Activated naive CD4-positive, alpha-beta T cell treated with anti-CD3 and anti-CD28 coated beads, Interleukin-2, amount 50 U/mL, for 24 hours (primary cell): ENCODE measurements at regions not wholly inside any gene's neighbourhood (a gene's known extent, or its start where the extent isn't known, plus 50 kb on each side); places are given as distances from the start of the nearest gene placed in this dataset.
"Not testable (repeated sequence)": the region's sequence is repeated elsewhere in the genome, so short reads cannot be mapped to it uniquely, and the experiment has no call there.

Experiments
- H3K27ac Mint-ChIP-seq: one replicate; pipeline ENCODE4 v1.8.0; 2021; ENCODE audit warnings: mild to moderate bottlenecking, mixed read lengths
- H3K27me3 Mint-ChIP-seq: one replicate; pipeline ENCODE4 v1.8.0; 2021; ENCODE audit warnings: mixed read lengths
- H3K36me3 Mint-ChIP-seq: one replicate; pipeline ENCODE4 v1.8.0; 2021; ENCODE audit warnings: mixed read lengths
- H3K4me1 Mint-ChIP-seq: one replicate; pipeline ENCODE4 v1.8.0; 2021; ENCODE audit warnings: mixed read lengths
- H3K4me3 Mint-ChIP-seq: one replicate; pipeline ENCODE4 v1.8.0; 2021; ENCODE audit warnings: mild to moderate bottlenecking, mixed read lengths
- H3K9me3 Mint-ChIP-seq: one replicate; pipeline ENCODE4 v1.8.0; 2021; ENCODE audit warnings: mixed read lengths

DNA sequence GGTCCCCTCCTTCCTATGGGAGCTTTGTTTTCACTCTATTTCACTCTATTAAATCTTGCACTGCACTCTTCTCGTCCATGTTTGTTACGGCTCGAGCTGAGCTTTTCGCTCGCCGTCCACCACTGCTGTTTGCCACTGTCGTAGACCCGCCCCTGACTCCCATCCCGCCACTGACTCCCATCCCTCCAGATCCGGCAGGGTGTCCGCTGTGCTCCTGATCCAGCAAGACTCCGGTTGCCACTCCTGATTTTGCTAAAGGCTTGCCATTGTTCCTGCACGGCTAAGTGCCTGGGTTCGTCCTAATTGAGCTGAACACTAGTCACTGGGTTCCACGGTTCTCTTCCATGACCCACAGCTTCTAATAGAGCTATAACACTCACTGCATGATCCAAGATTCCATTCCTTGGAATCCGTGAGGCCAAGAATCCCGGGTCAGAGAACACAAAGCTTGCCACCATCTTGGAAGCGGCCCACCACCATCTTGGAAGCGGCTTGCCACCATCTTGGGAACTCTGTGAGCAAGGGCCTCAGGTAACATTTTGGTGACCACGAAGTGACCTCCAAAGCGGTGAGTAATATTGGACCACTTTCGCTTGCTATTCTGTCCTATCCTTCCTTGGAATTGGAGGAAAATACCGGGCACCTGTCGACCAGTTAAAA, 2025.4 kb downstream of the OLFM4 start:
- H3K36me3 Mint-ChIP-seq, H3K27ac Mint-ChIP-seq, H3K4me1 Mint-ChIP-seq, H3K4me3 Mint-ChIP-seq, H3K27me3 Mint-ChIP-seq: not testable (repeated sequence)
- H3K9me3 Mint-ChIP-seq: peaks cover 14% of the 10 kb centered on the region

DNA sequence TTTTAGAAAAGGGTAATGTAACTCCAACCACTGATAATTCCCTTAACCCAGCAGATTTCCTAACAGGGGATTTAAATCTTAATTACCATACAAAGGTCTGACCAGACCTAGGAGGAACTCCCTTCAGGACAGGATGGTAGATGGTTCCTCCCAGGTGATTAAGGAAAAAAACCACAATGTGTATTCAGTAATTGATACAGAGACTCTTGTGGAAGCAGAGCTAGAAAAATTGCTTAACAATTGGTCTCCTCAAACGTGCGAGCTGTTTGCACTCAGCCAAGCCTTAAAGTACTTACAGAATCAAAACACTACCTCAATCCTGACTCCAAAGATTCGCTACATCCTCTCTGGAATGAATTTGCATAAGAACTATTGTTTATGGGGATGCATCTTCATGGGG, 2027.1 kb downstream of the OLFM4 start:
- H3K36me3 Mint-ChIP-seq, H3K9me3 Mint-ChIP-seq, H3K4me1 Mint-ChIP-seq, H3K4me3 Mint-ChIP-seq, H3K27ac Mint-ChIP-seq, H3K27me3 Mint-ChIP-seq: not testable (repeated sequence)

- Mint-ChIP-seq H3K4me1 (no peaks in the 10 kb centered on the region), H3K27ac (no peak overlapping the region), H3K27me3 (no peaks in the 10 kb centered on the region), H3K4me3 (no peak overlapping the region), H3K9me3 (peaks cover 4% of the 10 kb centered on the region), H3K36me3 (no peaks in the 10 kb centered on the region)
These were observed 2034.0 kb downstream of the OLFM4 start for GRCh38 chr13:55062662-55063061.

DNA sequence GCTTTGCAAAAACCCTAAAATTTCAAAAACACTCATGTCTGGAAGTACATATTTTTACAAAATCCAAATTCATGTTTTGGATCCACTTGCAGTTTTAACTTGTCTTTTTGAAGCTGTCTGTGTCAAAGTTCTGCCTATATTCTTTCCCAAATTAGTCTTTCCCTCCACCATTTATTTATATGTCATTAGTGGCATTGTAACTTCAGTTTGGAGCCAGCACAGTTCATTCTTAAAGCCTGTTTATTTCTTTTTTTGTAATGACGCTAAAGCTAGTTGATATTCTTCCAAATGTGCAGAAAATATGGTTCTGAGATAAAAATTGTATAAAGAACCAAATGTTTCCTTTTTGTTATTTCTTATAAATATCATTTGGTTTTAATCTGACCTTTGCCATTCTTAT, 2039.3 kb downstream of the OLFM4 start:
- Mint-ChIP-seq H3K4me1 (no peaks in the 10 kb centered on the region), H3K9me3 (no peaks in the 10 kb centered on the region), H3K27me3 (no peaks in the 10 kb centered on the region), H3K36me3 (no peaks in the 10 kb centered on the region), H3K27ac (no peak overlapping the region), H3K4me3 (no peak overlapping the region)

DNA sequence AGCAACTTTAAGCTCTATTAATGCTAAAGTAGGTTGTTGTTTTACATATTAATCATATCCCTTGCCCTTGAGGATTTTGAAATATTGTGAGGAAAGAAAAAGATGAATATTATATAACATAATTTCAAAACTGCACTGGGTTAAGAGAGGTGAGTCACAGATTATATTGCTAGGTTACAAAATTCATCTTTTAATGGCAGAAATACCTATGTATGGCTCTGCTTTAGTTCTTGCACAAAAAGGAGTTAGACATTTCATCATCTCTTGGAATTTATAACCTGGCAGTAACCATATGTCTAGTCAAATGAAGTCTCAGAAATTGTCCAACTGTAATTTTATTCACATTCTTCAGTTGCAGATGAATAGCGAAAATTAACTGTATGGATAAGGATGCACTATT, 2041.1 kb downstream of the OLFM4 start:
- Mint-ChIP-seq H3K4me1 (no peaks in the 10 kb centered on the region), H3K9me3 (no peaks in the 10 kb centered on the region), H3K36me3 (no peaks in the 10 kb centered on the region), H3K4me3 (no peak overlapping the region), H3K27me3 (no peaks in the 10 kb centered on the region), H3K27ac (no peak overlapping the region)

DNA sequence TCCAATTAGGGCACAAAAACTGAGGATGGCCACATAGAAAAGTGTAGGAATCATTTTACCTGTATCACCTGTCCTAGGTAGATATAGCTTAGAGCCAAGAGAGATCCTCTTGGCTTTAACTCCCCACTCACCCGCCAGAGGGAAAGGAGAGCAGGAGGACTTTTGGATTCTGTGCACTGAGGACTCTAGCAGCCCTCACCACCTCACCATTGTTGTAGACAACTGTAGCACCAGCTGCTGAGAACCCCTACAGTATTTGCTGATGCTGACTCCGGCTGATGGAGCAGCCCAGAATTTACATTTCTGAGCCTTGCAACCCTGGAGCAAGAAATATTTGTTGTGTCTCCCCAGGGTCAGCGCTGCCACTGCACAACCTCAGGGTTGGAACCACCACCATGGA, 2044.4 kb downstream of the OLFM4 start:
- Mint-ChIP-seq H3K9me3 (no peaks in the 10 kb centered on the region), H3K27me3 (no peaks in the 10 kb centered on the region), H3K27ac (no peak overlapping the region), H3K36me3 (no peaks in the 10 kb centered on the region), H3K4me3 (no peak overlapping the region), H3K4me1 (no peaks in the 10 kb centered on the region)

DNA sequence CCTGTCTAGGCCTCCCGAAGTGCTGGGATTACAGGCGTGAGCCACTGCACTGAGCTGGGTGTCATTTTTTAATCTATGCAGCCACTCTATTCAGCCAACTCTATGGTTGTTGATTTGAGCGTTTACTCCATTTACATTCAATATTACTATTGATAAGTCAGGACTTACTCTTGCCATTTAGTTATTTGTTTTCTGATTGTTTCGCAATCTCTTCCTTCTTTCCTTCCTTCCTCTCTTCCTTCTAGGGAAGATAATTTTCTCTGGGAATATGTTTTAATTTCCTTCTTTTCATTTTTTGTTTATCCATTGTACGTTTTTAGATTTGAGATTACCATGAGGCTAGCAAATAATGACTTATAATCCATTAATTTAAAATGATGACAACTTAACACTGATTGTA, 2056.0 kb downstream of the OLFM4 start:
- Mint-ChIP-seq H3K27ac (no peak overlapping the region), H3K36me3 (no peaks in the 10 kb centered on the region), H3K9me3 (peaks cover 6% of the 10 kb centered on the region), H3K27me3 (no peaks in the 10 kb centered on the region), H3K4me3 (no peak overlapping the region), H3K4me1 (no peaks in the 10 kb centered on the region)

DNA sequence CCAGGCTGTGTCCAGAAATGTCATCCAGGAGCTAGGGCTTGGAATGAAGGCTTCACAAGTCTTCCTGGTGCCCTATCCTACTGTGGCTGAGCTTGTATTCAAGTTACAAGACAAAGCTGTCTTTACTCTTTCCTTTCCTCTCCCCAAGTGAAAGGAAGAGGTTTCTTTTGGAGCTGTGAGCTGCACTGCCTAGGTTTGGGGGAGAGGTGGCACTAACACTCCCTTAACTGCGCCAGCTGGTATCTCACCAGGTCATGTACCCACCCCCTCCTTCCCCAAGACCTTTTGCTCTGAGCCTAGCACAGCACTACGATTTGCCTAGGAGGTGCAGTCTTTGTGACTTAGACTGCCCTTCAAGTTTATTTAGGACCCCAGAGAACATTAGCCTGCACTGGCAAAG, 2053.6 kb upstream of the PRR20A start:
- H3K27ac Mint-ChIP-seq: no peak overlapping the region
- no peaks in the 10 kb centered on the region for H3K27me3 Mint-ChIP-seq
- H3K4me1 Mint-ChIP-seq: no peaks in the 10 kb centered on the region
- H3K9me3 Mint-ChIP-seq: peaks cover 6% of the 10 kb centered on the region
- no peak overlapping the region for H3K4me3 Mint-ChIP-seq
- no peaks in the 10 kb centered on the region for H3K36me3 Mint-ChIP-seq

GRCh38 chr13:55090612-55091011, 2050.1 kb upstream of the PRR20A start:
- H3K9me3 Mint-ChIP-seq: peaks cover 3% of the 10 kb centered on the region
- no peaks in the 10 kb centered on the region for H3K27me3 Mint-ChIP-seq
- no peaks in the 10 kb centered on the region for H3K4me1 Mint-ChIP-seq
- no peak overlapping the region for H3K4me3 Mint-ChIP-seq
- H3K27ac Mint-ChIP-seq: no peak overlapping the region
- H3K36me3 Mint-ChIP-seq: no peaks in the 10 kb centered on the region

DNA sequence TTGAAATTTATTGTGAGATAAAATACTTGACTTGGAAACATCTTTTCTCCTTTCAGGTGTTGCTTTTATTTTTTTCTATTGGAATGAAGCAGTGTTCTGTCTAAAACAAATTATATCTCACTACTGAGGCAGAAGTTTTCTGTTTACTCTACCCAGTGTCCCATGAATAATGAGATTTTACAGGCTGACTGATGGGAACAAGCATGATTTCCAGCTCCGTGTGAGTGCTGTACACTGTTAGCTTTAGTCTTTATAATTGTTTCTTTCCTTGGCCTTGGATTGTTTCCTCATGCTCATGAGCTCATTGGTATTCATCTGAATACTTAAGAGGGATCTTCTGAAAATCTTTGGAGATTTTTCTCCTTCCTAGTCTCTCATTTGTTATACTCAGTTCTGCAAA, 2049.5 kb upstream of the PRR20A start:
- no peaks in the 10 kb centered on the region for H3K36me3 Mint-ChIP-seq
- H3K27me3 Mint-ChIP-seq: no peaks in the 10 kb centered on the region
- no peak overlapping the region for H3K27ac Mint-ChIP-seq
- H3K4me1 Mint-ChIP-seq: no peaks in the 10 kb centered on the region
- H3K9me3 Mint-ChIP-seq: peaks cover 5% of the 10 kb centered on the region
- H3K4me3 Mint-ChIP-seq: no peak overlapping the region

DNA sequence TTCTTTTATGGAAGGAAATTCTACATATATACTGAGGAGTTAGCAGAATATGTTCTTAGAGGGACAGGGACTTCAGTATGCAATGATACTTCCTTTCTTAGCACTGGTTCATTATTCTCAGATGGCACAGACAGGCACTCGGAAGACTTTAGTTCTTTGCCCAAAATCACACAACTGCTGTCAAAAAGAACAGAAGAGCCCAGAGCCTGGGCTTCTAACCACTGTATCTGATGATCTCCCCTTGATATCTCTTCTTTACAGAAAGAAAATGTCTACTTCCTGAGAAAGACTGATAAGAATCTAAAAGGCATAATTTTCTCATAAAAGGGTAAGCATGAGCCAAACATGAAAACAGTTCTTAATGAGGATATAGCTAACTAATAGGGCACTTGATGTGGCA, 2034.2 kb upstream of the PRR20A start:
- peaks cover 15% of the 10 kb centered on the region for H3K9me3 Mint-ChIP-seq
- no peaks in the 10 kb centered on the region for H3K4me1 Mint-ChIP-seq
- no peak overlapping the region for H3K27ac Mint-ChIP-seq
- H3K27me3 Mint-ChIP-seq: no peaks in the 10 kb centered on the region
- no peaks in the 10 kb centered on the region for H3K36me3 Mint-ChIP-seq
- no peak overlapping the region for H3K4me3 Mint-ChIP-seq

DNA sequence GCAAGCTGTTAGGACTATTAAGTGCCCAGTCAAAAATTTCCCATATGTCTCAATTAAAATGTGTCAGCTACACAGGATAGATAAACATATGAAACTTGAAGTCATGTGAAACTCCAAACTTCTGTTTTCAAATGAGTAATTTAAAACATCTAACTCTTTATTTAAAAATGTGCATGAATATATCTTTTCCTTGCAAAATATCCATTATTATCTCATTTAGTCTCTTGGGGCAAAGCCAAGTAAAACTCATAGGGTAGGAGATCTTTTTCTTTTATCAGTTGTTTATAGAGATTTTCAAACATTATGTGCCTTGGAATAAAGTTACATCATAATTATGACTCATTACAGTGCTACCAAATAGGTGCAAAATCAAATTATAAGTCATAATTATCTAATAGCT, 2020.1 kb upstream of the PRR20A start:
- H3K27ac Mint-ChIP-seq: no peak overlapping the region
- H3K4me3 Mint-ChIP-seq: no peak overlapping the region
- H3K27me3 Mint-ChIP-seq: no peaks in the 10 kb centered on the region
- H3K9me3 Mint-ChIP-seq: peaks cover 18% of the 10 kb centered on the region
- H3K4me1 Mint-ChIP-seq: no peaks in the 10 kb centered on the region
- no peaks in the 10 kb centered on the region for H3K36me3 Mint-ChIP-seq

GRCh38 chr13:55155046-55155445, 1985.7 kb upstream of the PRR20A start:
- Mint-ChIP-seq H3K36me3 (no peaks in the 10 kb centered on the region), H3K4me1 (no peaks in the 10 kb centered on the region), H3K27me3 (no peaks in the 10 kb centered on the region), H3K27ac (no peak overlapping the region), H3K4me3 (no peak overlapping the region), H3K9me3 (peaks cover 5% of the 10 kb centered on the region)

DNA sequence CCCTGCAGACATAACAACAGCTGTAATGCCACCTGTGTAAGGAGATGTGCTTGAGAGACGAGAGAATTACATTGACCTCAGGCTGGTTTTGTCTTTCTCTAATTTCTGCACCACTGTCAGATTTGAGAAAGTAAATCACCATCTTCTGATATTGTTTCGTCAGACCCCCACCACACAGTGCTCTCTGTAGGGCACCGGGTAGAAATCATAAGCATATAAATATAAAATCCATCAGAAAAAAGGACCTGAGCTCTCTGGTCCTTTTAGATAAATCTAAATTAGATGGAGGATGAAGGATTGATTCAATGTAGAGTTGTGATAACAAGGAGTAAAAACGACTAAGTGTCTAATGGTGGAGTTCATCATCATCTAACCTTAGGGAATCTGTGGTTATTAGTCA, 1981.0 kb upstream of the PRR20A start:
- no peak overlapping the region for H3K27ac Mint-ChIP-seq
- no peaks in the 10 kb centered on the region for H3K36me3 Mint-ChIP-seq
- no peak overlapping the region for H3K4me3 Mint-ChIP-seq
- no peaks in the 10 kb centered on the region for H3K4me1 Mint-ChIP-seq
- peaks cover 5% of the 10 kb centered on the region for H3K9me3 Mint-ChIP-seq
- no peaks in the 10 kb centered on the region for H3K27me3 Mint-ChIP-seq

DNA sequence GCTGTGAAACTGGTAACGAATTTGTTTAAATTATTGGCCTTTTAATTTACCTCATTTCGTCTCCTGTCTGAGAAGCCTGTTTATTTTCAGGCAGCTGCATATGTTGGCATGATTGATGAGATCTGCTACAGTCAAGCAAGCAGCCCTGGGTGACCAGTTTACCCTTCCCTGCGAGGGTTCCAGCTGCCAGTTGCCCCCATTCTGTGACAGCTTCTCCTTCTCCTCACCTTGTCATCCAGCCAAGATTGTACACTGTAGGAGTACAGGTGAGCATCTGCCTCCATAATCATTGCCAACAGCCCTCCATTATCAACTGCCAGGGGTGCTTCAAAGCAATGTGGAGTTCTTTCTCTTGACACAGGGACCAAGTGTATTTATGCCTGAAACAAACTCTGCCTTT, 1979.9 kb upstream of the PRR20A start:
- Mint-ChIP-seq H3K27me3 (no peaks in the 10 kb centered on the region), H3K4me1 (no peaks in the 10 kb centered on the region), H3K4me3 (no peak overlapping the region), H3K36me3 (no peaks in the 10 kb centered on the region), H3K9me3 (peaks cover 3% of the 10 kb centered on the region), H3K27ac (no peak overlapping the region)

DNA sequence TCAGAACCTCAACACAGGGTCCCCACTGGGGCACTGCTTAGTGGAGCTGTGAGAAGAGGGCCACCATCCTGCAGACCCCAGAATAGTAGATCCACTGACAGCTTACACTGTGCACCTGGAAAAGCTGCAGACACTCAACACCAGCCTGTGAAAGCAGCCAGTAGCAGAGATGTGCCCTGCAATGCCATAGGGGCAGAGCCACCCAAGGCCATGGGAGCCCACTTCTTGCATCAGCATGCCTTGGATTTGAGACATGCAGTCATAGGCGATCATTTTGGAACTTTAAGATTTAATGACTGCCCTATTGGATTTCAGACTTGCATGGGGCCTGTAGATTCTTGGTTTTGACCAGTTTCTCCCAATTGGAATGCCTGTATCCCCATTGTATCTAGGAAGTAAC, 1962.1 kb upstream of the PRR20A start:
- not testable (repeated sequence) for H3K27ac Mint-ChIP-seq, H3K4me1 Mint-ChIP-seq, H3K27me3 Mint-ChIP-seq, H3K36me3 Mint-ChIP-seq, H3K4me3 Mint-ChIP-seq
- peaks cover 17% of the 10 kb centered on the region for H3K9me3 Mint-ChIP-seq

GRCh38 chr13:55190996-55191395, 1949.7 kb upstream of the PRR20A start:
- H3K4me1 Mint-ChIP-seq: no peaks in the 10 kb centered on the region
- no peak overlapping the region for H3K27ac Mint-ChIP-seq
- H3K9me3 Mint-ChIP-seq: peaks cover 5% of the 10 kb centered on the region
- H3K36me3 Mint-ChIP-seq: no peaks in the 10 kb centered on the region
- no peaks in the 10 kb centered on the region for H3K27me3 Mint-ChIP-seq
- H3K4me3 Mint-ChIP-seq: no peak overlapping the region
